GM19238 (cell line): ENCODE measurements at regions not wholly inside any gene's neighbourhood (a gene's known extent, or its start where the extent isn't known, plus 50 kb on each side); places are given as distances from the start of the nearest gene placed in this dataset.

Experiments
- DNase-seq: peaks from one replicate; pipeline ENCODE4 v3.0.0; 2011; ENCODE audit warnings: low spot score; ENCODE audit not compliant: insufficient read length

DNA sequence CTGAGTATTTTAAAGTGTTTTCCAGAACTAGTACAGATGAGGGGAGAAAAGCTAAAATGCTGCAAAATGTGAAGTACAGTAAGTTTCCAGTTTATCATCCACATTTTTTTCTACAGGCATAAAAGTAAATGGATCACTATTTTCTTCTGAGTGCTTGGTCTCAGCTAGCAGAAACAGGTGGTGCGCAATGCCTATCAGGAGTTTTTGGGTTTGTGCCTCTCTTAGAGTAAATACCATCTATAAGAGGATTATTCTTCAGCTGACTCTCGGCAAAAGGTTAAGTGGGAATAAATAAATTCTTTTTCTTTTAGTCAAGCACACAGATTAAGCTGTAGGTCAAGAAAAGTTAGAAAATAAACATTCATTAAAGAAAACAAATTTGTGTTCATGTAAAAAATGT lies 1027.7 kb downstream of the PLOD2 start:
- DNase-seq, result no peak

DNA sequence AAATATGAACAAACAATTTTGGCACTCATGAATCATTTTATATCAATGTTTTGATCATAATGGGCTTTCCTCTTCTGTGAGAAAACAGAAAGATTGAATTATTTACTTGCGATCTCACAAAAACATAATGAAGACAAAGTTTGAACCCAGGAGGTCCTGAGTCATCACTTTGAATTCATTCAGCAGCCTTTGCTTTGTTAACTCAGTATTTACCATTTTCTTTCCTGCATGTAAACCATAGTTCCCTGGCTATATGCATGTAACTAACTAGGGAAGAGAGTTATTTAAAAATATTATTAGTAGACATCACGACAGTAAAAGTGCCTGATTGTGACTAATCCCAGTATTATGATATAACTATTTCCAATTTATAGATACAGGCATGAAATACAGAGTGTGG lies 1026.2 kb downstream of the PLOD2 start:
- DNase-seq, result no peak

DNA sequence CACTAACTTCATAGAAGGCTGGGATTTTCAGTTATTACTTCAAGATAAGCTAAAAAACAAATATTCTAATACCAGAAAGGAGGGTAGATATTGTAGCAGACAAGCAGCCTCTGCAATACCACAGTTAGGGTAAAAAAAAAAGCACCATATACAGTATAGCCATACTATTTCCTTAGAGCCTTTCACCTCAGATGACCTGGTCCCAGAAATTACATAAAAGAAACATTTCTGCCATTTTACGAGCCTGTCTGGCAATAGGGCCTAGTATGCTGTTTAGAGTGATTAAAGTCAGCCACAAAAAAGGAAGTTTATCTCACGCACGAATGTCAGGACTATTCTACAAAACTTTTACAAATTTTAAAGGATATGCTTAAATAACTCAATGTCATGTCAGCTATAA lies 1016.6 kb downstream of the PLOD2 start:
- no peak for DNase-seq

DNA sequence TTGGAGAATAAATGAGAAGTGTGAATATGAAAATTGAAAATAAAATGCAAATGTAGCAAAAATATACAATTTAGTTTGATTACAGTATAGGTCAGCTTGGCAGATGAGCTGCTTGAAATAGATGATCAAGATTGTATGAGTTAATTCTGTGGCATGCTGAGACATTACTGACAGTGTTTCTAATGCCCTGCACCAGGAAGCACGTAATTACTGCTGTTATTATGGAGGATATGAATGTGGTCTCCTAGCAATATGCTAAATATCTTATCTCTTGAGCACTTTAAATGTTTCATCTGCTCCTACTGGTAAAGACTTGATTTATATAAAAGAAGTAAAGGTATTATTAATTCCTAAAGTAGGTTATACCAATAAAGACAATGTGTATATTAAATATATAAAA lies 1015.5 kb downstream of the PLOD2 start:
- no peak for DNase-seq

DNA sequence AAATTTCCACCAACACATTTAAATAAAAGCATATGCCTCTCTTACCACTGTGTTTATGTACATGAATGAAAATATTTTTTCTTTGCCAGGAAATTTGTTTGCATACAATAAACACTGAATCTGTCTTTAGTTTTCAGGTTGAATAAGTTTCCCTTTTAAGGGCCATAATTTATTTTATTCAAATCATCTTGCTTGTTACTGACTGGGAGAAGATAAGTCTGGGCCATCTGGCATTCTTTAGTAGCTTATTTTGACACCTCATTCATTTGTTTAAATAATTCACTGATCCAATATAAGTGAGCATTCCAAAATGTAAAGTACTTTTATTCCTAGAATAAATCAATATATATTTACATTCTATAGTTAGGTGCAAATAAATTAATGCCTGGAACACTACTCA lies 1001.3 kb downstream of the PLOD2 start:
- no peak for DNase-seq

DNA sequence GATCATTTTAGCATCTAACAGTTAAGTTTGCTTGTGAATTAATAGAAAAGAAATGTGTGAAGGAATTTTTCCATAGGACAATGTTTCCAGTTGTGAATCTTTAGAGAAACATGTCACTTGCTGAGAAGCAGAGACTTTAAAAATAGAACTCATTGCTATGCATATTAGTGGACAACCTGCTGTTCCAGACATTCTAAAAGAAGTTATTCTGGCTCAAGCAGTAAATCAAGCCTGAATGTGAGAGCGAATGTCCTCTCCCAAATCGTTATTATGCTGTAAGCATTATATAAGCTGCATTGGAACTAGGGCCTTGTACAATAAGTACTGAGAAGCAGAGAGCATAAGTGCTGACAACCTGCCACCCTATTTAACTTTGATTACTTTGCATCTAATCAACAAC lies 990.9 kb downstream of the PLOD2 start:
- no peak for DNase-seq

- DNase-seq, result no peak
Observed at GRCh38 chr3:145175626-145176025, 985.4 kb downstream of the PLOD2 start.

- DNase-seq, result no peak
Observed at GRCh38 chr3:145176907-145177306, 984.1 kb downstream of the PLOD2 start.

- DNase-seq, result no peak
Observed at GRCh38 chr3:145177828-145178227, 983.2 kb downstream of the PLOD2 start.

GRCh38 chr3:145182196-145182911 lies 978.6 kb downstream of the PLOD2 start:
- no peak for DNase-seq

DNA sequence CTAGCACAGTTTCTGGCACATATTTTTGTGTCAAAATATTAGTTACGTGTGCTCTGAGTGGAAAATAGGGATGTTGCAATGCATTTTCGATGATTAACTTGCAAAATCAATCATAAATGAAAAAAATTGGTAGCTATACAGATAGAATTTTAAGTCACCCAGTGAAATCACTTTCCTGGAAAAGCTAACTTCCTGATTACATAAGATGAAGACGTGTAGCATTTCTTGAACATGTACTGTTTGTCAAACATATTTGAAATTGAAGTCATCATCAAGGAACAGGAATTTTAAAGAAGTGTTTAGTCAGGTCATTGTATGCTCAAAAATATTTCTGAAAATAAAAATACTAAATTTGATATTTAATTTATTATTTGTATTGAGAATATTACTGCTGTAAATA lies 977.7 kb downstream of the PLOD2 start:
- DNase-seq, result no peak

- DNase-seq, result no peak
Observed at GRCh38 chr3:145188079-145188770, 972.8 kb downstream of the PLOD2 start.

DNA sequence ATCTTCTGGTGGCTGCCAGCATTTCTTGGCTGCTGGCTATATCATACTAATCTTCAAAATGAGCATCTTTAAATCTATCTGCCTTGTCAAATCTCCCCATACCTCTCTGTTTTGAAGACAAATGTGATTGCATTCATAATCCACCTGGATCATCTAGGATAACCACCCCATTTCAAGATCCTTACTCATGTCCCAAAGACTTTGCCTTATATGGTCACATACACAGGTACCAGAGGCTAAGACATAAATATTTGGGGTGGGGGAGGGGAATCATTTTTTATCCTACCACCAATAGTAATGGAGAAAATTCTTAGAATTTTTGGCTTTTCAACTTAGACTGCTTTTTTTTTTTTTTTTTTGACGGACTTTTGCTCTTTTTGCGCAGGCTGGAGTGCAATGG lies 970.8 kb downstream of the PLOD2 start:
- DNase-seq, result no peak

DNA sequence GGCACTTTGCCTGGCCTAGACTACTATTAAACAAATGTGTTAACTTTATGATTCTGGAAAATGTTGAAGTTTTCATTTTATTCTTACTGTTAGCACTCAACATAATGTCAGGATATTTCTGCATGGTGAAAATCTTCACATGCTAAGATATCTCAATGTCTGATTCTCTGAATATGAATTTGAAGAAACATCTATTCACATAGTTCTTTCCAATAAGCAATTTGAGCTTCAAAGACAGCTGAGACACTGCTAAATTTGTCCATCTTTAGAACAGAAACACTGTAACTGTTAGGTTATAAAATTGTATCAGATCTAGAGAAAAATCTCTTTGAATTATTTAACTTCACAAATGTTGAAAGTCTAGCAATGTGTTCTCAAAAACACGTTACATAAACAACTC lies 970.2 kb downstream of the PLOD2 start:
- no peak for DNase-seq

GRCh38 chr3:145191543-145191942 lies 969.4 kb downstream of the PLOD2 start:
- no peak for DNase-seq

DNA sequence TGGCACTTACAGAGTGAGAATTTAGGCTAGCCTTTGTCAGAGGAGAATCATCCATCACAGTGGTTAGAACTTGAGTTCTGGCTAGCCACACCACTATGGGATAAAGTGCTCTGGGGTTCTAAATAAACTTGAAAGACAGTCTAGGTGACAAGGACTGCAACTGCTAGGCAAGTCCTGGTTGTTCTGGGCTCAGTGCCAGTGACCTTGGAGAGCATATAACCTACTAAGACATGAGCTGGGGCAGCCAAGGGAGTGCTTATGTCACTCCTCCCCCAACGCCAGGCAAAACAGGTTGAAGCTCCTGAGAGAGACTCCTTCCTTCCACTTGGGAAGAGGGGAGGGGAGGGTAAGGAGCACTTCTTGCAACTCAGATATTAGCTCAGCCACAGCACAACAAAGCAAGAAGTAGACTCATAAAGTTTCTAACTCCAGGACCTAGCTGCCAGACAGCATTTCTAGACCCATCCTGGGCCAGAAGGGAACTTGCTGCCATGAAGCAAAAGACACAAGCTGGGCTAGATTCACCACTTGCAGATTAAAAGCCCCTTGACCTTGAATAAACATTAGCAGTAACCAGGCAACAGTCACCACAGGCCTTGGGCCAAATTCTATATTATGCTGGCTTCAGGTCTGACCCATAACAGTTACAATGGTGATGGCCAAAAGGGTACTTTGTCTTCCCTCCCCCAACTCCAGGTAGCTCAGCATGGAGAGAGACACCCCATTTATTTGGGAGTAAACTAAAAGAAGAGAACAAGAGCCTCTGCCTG lies 963.7 kb downstream of the PLOD2 start:
- DNase-seq, result no peak

DNA sequence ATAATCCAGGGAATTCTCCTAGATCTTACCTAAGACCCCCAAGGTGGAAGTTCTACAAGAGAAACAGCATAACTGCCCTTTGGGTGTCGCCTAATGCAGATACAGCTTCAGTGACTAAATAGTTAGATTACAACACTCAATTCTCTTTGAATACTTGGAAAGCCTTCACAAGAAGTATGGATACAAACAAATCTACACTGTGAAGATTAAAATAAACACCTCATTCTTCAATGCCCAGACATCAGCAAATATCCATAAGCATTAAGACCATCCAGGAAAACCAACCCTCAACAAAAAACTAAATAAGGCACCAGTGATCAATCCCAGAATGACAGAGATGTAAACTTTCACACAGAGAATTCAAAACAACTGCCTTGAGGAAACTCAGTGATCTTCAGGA lies 963.2 kb downstream of the PLOD2 start:
- no peak for DNase-seq

DNA sequence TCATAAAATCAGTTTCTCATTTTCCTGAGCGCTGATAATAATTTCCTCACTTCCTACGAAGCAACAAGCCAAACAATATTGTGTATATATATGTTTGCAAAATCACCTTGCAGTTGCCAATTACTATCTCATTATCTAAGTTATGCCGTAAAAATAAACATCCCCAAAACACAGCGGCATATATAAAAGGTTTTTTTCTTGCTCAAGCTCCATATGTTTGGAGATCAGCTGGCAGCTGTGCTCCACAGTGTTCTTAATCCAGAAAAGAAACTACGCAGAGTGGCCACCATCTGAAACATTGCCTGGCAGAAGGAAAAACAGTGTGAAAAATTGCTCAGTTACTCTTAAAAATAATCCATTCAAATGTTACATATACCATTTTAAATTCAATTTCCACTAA lies 951.4 kb downstream of the PLOD2 start:
- DNase-seq, result no peak

DNA sequence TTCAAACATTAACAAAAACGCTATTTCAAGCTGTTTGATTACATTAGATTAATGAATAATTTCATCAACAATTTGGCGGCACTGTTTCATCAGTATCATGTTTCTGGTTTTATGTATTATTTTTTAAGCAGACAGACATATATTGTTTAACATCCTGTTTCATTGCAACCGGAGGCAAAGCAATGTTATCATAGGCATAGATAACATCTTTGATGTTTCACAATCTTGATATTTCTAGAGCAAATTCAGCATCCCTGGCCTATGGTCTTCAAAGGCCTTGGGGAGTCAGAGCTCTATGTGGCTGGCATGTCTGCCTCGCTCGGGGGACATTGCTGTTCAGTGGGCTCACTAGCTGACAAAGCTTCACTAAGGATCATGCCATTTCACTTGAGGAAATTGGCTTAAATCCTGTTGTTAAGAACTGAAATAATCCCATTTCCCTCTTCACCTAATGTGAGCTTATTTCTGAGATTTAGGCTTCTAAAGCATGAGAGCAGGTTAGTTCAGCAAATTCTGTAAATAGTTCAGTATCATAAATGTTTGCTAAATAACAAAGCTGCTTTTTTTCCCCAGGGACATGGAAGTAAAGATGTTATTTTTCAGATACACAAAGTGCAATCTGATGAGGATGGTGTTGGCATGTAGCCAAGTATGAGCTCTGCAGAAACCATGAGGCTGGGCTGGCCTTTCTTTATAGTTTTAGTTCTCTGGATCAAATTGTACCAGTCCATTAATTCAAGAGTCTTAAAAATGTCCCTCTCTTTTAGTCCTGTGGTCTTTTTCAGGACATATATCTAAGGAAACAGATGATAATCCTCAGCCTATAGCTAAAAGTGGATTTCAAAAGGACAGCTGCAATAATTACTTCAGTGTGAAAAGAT lies 941.4 kb downstream of the PLOD2 start:
- no peak for DNase-seq

GRCh38 chr3:145224886-145225285 lies 936.1 kb downstream of the PLOD2 start:
- DNase-seq, result no peak

DNA sequence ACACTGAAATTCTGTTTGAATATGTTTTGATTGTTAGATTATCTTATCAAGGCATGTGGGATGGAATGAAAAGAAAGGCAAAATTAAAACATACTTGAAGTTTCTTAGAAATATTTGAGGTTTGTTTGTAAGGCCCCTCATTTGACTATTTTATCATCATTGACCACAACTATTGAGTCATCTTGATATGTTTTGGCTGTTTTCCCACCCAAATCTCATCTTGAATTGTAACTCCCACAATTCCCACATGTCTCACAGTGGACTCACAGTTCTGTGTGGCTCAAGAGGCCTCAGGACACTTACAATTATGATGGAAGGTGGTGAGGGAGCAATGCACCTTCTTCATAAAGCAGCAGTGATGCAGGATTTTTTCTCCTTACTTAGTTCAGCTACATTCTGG lies 917.1 kb downstream of the PLOD2 start:
- DNase-seq, result no peak

GRCh38 chr3:145244327-145244726 lies 916.7 kb downstream of the PLOD2 start:
- no peak for DNase-seq
